Activated T-cell treated with anti-CD3 and anti-CD28 coated beads, Interleukin-2, amount 50 U/mL, for 4 hours (primary cell): ENCODE measurements at regions not wholly inside any gene's neighbourhood (a gene's known extent, or its start where the extent isn't known, plus 50 kb on each side); places are given as distances from the start of the nearest gene placed in this dataset.

ENCODE experiments used
- ATAC-seq, 2 donors: fragments of 200-7000 bp; cut with Tn5 transposase; one replicate each; pipeline ENCODE4 v1.10.0; 2021
- DNase-seq: peaks from one replicate; pipeline ENCODE4 v3.0.0-alpha.2; 2020
- H3K27me3 Mint-ChIP-seq: one replicate; pipeline ENCODE4 v1.8.0; 2021; ENCODE audit warnings: low read depth, mixed read lengths
- H3K36me3 Mint-ChIP-seq: one replicate; pipeline ENCODE4 v1.8.0; 2022; ENCODE audit warnings: mixed read lengths; ENCODE audit not compliant: insufficient read depth
- H3K4me1 Mint-ChIP-seq: one replicate; pipeline ENCODE4 v1.8.0; 2021; ENCODE audit warnings: low read depth, mixed read lengths
- H3K4me3 Mint-ChIP-seq: one replicate; pipeline ENCODE4 v1.8.0; 2021; ENCODE audit warnings: mild to moderate bottlenecking, moderate library complexity, mixed read lengths
- H3K9me3 Mint-ChIP-seq: one replicate; pipeline ENCODE4 v1.8.0; 2021; ENCODE audit warnings: mixed read lengths

DNA sequence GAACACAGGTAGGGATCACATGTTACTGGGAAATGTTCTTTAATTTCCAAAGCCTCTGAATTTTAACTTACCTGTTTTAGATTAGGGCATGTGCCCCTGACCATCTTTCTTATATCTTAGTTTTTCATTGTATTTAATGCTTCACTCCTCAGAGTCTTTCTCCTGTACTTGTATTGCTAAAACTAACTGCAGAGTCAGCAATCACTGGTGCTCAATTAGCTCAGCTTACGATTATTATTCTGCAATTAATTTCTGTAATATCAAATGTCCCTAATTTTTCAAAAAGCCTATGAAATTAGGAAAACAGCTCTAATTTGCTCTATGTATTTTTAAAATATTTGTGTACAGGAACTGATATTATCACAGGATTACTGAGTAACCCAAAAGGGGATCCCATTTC lies 693.2 kb upstream of the SLC8A1 start:
- H3K4me1 Mint-ChIP-seq: no peaks in the 10 kb centered on the region
- no peak overlapping the region for H3K4me3 Mint-ChIP-seq
- H3K9me3 Mint-ChIP-seq: peaks cover 7% of the 10 kb centered on the region

DNA sequence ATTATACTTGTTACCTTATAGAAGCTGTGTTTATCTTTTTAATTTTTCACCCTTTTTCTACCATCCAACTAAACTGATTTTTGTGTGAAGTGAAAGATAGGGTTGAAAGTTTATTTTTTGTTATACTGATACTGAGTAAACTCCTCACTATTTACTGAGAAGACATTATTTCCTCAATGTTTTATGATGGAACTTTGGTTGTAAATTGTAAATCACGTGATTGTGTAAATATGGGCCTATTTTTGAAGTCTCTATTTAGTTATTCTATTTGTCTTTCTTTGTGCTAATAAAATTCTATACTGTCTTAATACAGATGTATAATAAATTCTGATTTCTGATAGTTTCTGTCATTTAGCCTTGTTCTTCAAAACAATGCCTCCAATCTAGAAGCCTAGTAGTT lies 697.2 kb upstream of the SLC8A1 start:
- H3K4me1 Mint-ChIP-seq: no peaks in the 10 kb centered on the region
- no peak overlapping the region for H3K4me3 Mint-ChIP-seq
- H3K27me3 Mint-ChIP-seq: no peaks in the 10 kb centered on the region
- no peak for ATAC-seq
- H3K36me3 Mint-ChIP-seq: no peaks in the 10 kb centered on the region
- no peak for DNase-seq
- H3K9me3 Mint-ChIP-seq: peaks cover 4% of the 10 kb centered on the region

More for the DNA sequence above, 693.2 kb upstream of the SLC8A1 start:
- H3K36me3 Mint-ChIP-seq: no peaks in the 10 kb centered on the region
- no peaks in the 10 kb centered on the region for H3K27me3 Mint-ChIP-seq
- ATAC-seq (no peak), DNase-seq (no peak)

DNA sequence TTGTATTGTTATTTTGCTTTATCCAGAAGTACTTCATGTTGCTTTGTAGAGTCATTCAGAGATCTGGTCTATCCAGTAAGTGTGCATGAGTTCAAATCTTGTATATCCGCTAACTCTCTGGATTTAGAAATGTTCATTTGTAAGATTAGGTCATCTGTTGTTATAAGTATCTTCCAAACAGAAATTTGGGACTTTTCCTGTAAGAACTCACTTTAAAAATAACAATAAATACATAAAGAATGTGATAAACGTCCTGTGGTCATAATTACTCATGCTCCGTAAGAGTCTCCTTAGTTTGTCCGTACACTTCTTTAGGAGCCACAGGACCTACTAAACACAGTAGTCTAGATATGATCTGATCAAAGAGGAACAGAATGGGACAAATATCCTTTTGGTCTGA lies 699.9 kb upstream of the SLC8A1 start:
- no peaks in the 10 kb centered on the region for H3K4me1 Mint-ChIP-seq
- DNase-seq (no peak), ATAC-seq (no peak)
- no peaks in the 10 kb centered on the region for H3K9me3 Mint-ChIP-seq
- no peaks in the 10 kb centered on the region for H3K36me3 Mint-ChIP-seq
- H3K27me3 Mint-ChIP-seq: no peaks in the 10 kb centered on the region
- no peak overlapping the region for H3K4me3 Mint-ChIP-seq

DNA sequence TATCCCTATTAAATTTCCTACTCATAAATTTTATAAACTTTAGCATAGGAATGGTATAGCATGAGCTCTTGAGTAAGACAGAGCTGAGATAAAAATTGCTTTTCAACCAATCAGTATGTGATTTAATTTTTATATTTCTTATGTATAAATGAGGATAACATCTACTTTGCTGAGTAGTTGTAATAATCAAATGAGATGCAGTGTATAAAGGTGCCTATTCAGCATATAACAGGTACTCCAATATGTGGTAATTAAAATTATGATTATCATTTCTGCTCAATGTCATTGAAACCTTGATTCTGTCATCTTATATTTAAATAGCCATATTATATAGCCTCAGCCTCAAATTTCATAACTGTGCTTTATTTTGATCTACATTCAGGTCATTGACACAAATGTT lies 700.4 kb upstream of the SLC8A1 start:
- H3K4me3 Mint-ChIP-seq: no peak overlapping the region
- H3K27me3 Mint-ChIP-seq: no peaks in the 10 kb centered on the region
- H3K4me1 Mint-ChIP-seq: no peaks in the 10 kb centered on the region
- no peak for DNase-seq
- ATAC-seq: no peak
- peaks cover 4% of the 10 kb centered on the region for H3K9me3 Mint-ChIP-seq
- H3K36me3 Mint-ChIP-seq: no peaks in the 10 kb centered on the region

DNA sequence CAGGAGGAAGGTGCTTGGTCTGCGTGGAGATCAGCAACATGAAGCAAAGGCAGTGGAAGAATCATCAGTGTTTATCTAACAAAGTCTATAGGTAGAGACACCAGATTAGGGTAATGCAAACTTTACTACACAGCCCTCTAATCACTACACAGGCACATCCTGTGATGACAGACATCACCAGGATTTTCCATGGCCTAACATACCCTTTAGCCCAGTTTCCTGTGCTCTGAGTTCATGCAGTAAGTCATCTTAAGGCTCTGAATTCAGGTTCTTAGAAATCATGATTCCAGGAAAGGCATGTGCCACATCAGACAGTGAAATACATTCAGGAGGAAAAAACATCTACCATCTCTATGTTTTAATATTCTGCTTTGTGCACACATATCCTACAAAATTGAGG lies 708.5 kb upstream of the SLC8A1 start:
- no peaks in the 10 kb centered on the region for H3K36me3 Mint-ChIP-seq
- no peak for DNase-seq
- peaks cover 5% of the 10 kb centered on the region for H3K9me3 Mint-ChIP-seq
- no peaks in the 10 kb centered on the region for H3K27me3 Mint-ChIP-seq
- ATAC-seq: no peak
- H3K4me1 Mint-ChIP-seq: no peaks in the 10 kb centered on the region
- H3K4me3 Mint-ChIP-seq: no peak overlapping the region

DNA sequence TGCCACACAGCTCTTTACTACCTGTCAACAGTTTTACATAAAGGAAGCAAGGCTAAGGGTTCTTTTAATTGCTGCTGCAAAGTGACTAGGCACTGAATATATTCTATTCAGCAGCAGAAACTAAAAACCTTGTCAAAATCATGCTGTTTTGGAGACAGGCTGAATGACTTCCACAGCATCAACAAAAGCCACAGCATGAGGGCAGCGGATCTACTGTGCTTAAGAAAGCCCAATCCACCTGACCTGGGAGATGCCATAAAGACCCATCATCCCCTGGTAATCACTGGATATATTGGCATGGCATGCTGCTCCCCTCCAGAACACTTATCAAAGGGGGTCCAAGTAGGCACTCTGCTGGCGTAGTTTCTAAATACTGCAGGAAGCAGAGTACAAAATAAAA lies 715.1 kb upstream of the SLC8A1 start:
- H3K36me3 Mint-ChIP-seq: no peaks in the 10 kb centered on the region
- H3K9me3 Mint-ChIP-seq: no peaks in the 10 kb centered on the region
- ATAC-seq (no peak), DNase-seq (no peak)
- H3K4me3 Mint-ChIP-seq: no peak overlapping the region
- H3K27me3 Mint-ChIP-seq: no peaks in the 10 kb centered on the region
- no peaks in the 10 kb centered on the region for H3K4me1 Mint-ChIP-seq

- ATAC-seq (no peak), DNase-seq (no peak)
- no peaks in the 10 kb centered on the region for H3K27me3 Mint-ChIP-seq
- H3K9me3 Mint-ChIP-seq: no peaks in the 10 kb centered on the region
- H3K36me3 Mint-ChIP-seq: no peaks in the 10 kb centered on the region
- H3K4me3 Mint-ChIP-seq: no peak overlapping the region
- H3K4me1 Mint-ChIP-seq: no peaks in the 10 kb centered on the region
Observed at GRCh38 chr2:41169744-41170143, 717.9 kb upstream of the SLC8A1 start.

GRCh38 chr2:41170589-41170988 lies 718.7 kb upstream of the SLC8A1 start:
- Mint-ChIP-seq H3K36me3 (no peaks in the 10 kb centered on the region), H3K4me1 (no peaks in the 10 kb centered on the region), H3K4me3 (no peak overlapping the region), H3K27me3 (no peaks in the 10 kb centered on the region), H3K9me3 (no peaks in the 10 kb centered on the region)
- no peak for ATAC-seq
- DNase-seq: no peak

GRCh38 chr2:41180387-41180786 lies 728.5 kb upstream of the SLC8A1 start:
- Mint-ChIP-seq H3K9me3 (no peaks in the 10 kb centered on the region), H3K4me1 (no peaks in the 10 kb centered on the region), H3K4me3 (no peak overlapping the region), H3K36me3 (no peaks in the 10 kb centered on the region), H3K27me3 (no peaks in the 10 kb centered on the region)
- no peak for ATAC-seq
- DNase-seq: no peak

- no peak for DNase-seq
- Mint-ChIP-seq H3K36me3 (no peaks in the 10 kb centered on the region), H3K4me1 (no peaks in the 10 kb centered on the region), H3K9me3 (no peaks in the 10 kb centered on the region), H3K27me3 (no peaks in the 10 kb centered on the region), H3K4me3 (no peak overlapping the region)
- no peak for ATAC-seq
Observed at GRCh38 chr2:41182961-41183360, 731.1 kb upstream of the SLC8A1 start.

GRCh38 chr2:41187376-41188122 lies 735.7 kb upstream of the SLC8A1 start:
- Mint-ChIP-seq H3K9me3 (peaks cover 3% of the 10 kb centered on the region), H3K27me3 (no peaks in the 10 kb centered on the region)
- no peak for ATAC-seq

GRCh38 chr2:41194230-41194629 lies 742.3 kb upstream of the SLC8A1 start:
- Mint-ChIP-seq H3K27me3 (no peaks in the 10 kb centered on the region), H3K9me3 (peaks cover 3% of the 10 kb centered on the region), H3K36me3 (no peaks in the 10 kb centered on the region), H3K4me1 (no peaks in the 10 kb centered on the region), H3K4me3 (no peak overlapping the region)
- no peak for ATAC-seq
- no peak for DNase-seq

More at GRCh38 chr2:41187376-41188122, 735.7 kb upstream of the SLC8A1 start:
- no peak overlapping the region for H3K4me3 Mint-ChIP-seq
- H3K36me3 Mint-ChIP-seq: no peaks in the 10 kb centered on the region
- no peak for DNase-seq
- H3K4me1 Mint-ChIP-seq: no peaks in the 10 kb centered on the region

- no peaks in the 10 kb centered on the region for H3K36me3 Mint-ChIP-seq
- no peak overlapping the region for H3K4me3 Mint-ChIP-seq
- H3K9me3 Mint-ChIP-seq: no peaks in the 10 kb centered on the region
- no peaks in the 10 kb centered on the region for H3K4me1 Mint-ChIP-seq
- DNase-seq: no peak
- ATAC-seq: no peak
- H3K27me3 Mint-ChIP-seq: no peaks in the 10 kb centered on the region
Observed at GRCh38 chr2:41197781-41198180, 745.9 kb upstream of the SLC8A1 start.

- no peak overlapping the region for H3K4me3 Mint-ChIP-seq
Observed at GRCh38 chr2:41199334-41199733, 747.4 kb upstream of the SLC8A1 start.

DNA sequence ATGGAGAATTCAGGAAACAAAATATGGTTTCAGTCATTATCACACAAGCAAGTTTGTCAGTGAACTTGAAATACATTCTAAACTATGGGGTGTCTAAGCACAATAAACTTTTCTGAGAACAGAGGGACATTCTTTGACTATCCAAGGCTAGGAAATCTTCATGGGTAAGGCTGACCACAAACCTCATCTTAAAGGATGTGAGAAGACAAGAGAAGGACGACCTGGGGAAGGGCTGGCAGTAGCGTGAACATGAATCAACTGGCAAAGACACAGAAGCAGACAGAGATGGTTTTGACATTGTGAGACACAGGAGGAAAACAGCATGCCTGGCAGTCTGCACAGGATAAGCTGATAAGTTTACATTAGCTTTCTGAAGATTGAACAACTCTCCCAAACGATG lies 752.4 kb upstream of the SLC8A1 start:
- peaks cover 3% of the 10 kb centered on the region for H3K9me3 Mint-ChIP-seq
- no peaks in the 10 kb centered on the region for H3K36me3 Mint-ChIP-seq
- H3K4me1 Mint-ChIP-seq: no peaks in the 10 kb centered on the region
- H3K27me3 Mint-ChIP-seq: no peaks in the 10 kb centered on the region
- ATAC-seq (no peak), DNase-seq (no peak)
- no peak overlapping the region for H3K4me3 Mint-ChIP-seq

More at GRCh38 chr2:41199334-41199733, 747.4 kb upstream of the SLC8A1 start:
- no peaks in the 10 kb centered on the region for H3K9me3 Mint-ChIP-seq
- H3K4me1 Mint-ChIP-seq: no peaks in the 10 kb centered on the region
- H3K36me3 Mint-ChIP-seq: no peaks in the 10 kb centered on the region
- no peaks in the 10 kb centered on the region for H3K27me3 Mint-ChIP-seq
- no peak for ATAC-seq
- no peak for DNase-seq
